NCI-H226 (cell line): ENCODE measurements at regions not wholly inside any gene's neighbourhood (a gene's known extent, or its start where the extent isn't known, plus 50 kb on each side); places are given as distances from the start of the nearest gene placed in this dataset.
"Not testable (repeated sequence)": the region's sequence is repeated elsewhere in the genome, so short reads cannot be mapped to it uniquely, and the experiment has no call there.

Experiments used
- DNase-seq: peaks from one replicate; pipeline ENCODE4 v3.0.0-alpha.2; 2015

- DNase-seq: no peak
These were observed 122.2 kb upstream of the ESX1 start for GRCh38 chrX:104376937-104377336.

- no peak for DNase-seq
These were observed 117.8 kb upstream of the ESX1 start for GRCh38 chrX:104372547-104372946.

DNA sequence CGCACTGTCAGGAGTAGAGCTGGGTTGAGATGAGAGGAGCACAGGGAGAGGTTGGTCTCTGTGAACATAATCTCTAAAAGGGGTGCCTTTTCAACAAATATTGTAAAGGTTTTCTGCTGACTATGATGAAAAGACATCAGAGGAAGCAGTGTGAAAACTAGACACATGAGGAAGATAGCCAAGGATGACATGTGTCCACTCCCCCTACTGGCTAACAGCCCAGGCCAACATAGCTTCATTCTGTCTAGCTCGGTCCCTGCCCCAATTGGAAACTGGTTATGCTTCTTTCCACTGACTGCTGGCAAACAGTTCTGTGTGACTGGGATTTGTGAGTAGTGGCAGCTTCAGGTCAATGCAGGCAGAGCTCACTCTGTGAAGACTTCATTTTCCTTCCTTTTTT, 115.4 kb upstream of the ESX1 start:
- DNase-seq: no peak

DNA sequence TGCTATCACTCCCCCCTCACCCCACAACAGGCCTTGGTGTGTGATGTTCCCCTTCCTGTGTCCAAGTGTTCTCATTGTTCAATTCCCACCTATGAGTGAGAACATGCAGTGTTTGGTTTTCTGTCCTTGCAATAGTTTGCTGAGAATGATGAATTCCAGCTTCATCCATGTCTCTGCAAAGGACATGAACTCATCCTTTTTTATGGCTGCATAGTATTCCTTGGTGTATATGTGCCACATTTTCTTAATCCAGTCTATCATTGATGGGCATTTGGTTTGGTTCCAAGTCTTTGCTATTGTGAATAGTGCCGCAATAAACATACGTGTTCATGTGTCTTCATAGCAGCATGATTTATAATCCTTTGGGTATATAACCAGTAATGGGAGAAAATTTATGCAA, 106.0 kb upstream of the ESX1 start:
- DNase-seq: not testable (repeated sequence)

DNA sequence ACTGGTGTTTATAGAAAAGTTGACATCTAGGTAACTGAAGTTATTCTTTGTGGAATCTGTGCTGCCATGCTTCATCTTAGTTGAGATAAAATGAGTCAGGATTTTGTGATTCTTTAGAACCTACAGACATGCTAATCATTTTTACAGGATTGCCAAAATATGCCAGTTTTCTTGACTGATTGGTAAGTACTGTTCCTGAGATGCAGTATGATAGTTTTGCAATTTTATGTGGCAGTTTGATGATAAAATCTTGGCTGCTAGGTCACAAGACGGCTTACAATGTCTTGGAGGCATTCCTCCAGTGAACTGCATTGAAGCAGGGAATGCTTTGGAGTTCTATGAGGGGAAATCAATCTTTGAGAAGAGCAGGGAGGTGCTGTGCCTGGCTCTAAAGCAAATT, 104.4 kb upstream of the ESX1 start:
- no peak for DNase-seq

- DNase-seq: peak; percentile 67
These were observed 96.5 kb upstream of the ESX1 start for GRCh38 chrX:104351173-104351769.

DNA sequence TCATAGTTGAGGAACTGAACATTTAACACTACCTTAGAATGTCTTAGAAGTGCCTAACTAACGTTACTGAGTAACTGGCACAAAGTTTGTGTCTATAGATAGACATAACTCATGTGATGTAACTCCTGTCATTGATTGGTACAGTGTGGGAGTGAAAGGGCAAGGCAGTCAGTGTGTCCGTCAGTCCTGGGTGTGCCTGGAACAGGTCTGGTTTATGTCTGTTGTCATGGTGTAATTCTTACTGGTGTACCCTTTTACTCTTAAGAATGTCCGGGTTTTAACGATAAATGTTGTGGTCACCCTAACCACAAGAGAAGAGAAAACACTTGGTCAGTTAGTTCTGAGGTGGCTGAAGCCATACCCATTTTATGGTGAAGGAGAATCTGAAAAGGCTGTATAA, 93.1 kb upstream of the ESX1 start:
- no peak for DNase-seq

DNA sequence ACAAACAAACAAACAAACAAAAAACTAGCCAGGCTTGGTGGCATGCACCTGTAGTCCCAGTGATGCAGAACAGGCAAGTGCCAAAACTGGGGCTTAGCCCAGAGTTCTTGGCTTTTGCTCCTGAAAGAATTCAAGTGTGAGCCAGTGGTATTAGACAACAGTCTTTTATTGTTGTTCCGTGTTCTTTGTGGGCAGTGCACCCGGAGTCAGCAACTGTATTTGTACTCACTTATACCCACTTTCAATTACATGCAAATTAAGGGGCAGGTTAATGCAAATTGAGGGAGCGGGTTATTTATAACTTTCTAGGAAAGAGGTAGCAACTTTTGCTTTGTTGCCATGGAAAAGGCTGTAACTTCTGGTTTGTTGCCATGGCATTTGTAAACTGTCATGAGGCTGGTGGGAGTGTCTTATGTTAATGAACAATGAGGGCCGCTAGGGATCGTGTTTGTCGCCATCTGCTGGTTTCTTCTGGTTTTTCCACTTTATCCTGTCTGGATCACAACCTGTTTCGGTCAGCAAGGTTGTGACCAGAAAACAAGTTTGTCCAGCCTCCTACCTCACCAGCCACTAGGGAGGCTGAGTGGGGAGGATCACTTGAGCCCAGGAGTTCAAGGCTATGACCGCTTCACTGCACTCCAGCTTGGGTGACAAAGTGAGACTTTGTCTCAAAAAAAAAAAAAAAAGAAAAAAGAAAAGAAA, 88.8 kb upstream of the ESX1 start:
- DNase-seq: peak; percentile 22

- no peak for DNase-seq
These were observed 87.3 kb upstream of the ESX1 start for GRCh38 chrX:104342065-104342464.

- peak; percentile 17 for DNase-seq
These were observed 81.0 kb upstream of the ESX1 start for GRCh38 chrX:104335756-104336155.

GRCh38 chrX:104334971-104335370, 80.2 kb upstream of the ESX1 start:
- DNase-seq: no peak

GRCh38 chrX:104330966-104331365, 76.2 kb upstream of the ESX1 start:
- DNase-seq: peak; percentile 57

GRCh38 chrX:104329731-104330130, 75.0 kb upstream of the ESX1 start:
- DNase-seq: no peak

GRCh38 chrX:104325213-104325585, 70.5 kb upstream of the ESX1 start:
- DNase-seq: peak; percentile 19

- DNase-seq: peak; percentile 35
These were observed 69.9 kb upstream of the ESX1 start for GRCh38 chrX:104324461-104325212.

- DNase-seq: no peak
These were observed 64.6 kb upstream of the ESX1 start for GRCh38 chrX:104319346-104319745.

DNA sequence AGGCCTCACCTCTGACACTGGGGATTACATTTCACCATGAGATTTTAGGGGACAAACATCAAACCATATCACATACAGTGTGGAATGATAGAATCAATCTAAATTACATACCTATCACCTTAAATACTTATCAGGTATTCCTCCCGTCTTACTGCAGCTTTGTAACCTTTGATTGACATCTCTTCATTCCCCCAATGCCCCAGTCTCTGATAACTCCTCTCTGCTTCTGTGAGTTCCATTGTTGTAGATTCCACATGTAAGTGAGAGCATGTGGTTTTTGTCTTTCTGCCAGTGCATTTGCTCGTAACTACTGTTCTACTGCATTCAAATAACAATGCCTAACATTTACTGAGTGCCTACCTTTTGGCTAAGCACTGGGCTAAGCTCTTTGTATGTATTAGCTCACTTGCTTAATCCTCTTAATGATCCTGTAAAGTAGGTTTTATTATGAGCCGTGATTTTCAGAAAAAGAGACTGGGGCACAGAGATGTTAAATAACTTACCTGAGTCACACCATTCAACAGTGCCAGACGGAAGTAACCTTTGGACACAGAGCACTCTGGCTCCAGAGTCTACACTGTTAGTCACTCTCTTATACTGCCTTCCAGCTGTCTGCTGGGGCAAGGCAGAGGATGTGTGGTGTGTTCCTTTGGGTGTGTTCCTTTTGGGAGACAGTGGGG, 63.7 kb upstream of the ESX1 start:
- DNase-seq: peak; percentile 44

- DNase-seq: no peak
These were observed 62.0 kb upstream of the ESX1 start for GRCh38 chrX:104316739-104317138.

DNA sequence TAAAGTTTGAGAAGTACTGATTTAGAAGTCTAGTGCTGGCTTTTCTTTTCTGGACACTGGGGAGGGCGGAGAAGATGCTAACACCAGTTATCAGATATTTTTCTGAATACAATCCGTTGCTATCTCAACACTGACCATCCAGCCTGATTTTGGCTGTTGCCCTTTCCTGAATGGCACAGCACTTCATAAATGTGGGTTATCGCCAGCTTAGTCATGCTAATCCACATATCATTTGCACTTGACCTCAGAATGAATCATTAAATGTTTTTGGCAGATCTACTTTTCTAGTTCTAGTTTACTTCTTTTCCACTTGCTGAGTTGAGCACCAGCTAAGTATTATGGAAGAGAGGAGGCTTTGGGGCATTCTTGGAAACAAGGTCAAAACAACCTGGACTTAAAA, 60.8 kb upstream of the ESX1 start:
- DNase-seq: peak; percentile 77

GRCh38 chrX:104310657-104311254, 56.0 kb upstream of the ESX1 start:
- no peak for DNase-seq

GRCh38 chrX:104310090-104310489, 55.4 kb upstream of the ESX1 start:
- DNase-seq: no peak

DNA sequence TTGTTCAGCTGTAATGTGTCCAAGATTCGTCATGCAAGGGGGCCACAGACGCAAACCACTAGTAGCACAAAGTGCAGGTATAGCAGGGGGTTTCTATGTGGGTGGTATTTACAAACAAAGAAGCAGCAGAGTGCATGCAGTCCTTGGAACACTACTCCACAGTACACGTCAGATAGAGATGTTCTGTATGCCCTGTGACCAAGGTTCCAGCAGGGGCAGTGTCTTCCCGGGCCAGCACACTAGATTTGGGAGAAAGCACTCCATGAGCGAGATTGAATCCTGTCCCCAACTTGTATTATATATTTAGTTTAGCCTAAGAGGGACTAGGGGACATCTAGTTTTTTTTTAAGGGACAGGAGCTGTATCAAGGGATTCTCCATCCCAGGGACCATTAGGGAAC, 54.4 kb upstream of the ESX1 start:
- no peak for DNase-seq

DNA sequence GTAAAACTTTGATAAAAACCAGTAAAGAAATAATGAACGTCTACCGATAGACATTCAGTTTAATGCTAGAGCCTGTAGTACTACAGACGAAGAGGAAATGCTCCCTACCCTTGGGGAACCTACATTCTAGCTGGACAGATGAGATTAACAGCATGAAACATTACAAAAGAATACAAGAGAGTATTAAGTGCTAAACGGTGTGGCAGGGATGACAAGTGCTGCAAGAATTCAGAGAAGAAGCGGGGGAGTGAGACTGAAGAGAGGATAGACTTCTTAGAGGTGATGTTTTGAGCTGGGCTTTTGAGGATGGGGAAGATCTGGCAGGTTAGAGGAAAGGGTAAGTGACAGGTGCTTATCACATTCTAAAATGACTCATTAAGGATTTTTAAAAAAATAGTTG, 52.6 kb upstream of the ESX1 start:
- DNase-seq: peak; percentile 62
